BJ (cell line): ENCODE measurements at regions not wholly inside any gene's neighbourhood (a gene's known extent, or its start where the extent isn't known, plus 50 kb on each side); places are given as distances from the start of the nearest gene placed in this dataset.

Experiments
- CTCF ChIA-PET: fragments of 350-600 bp; formaldehyde crosslinking; extraction: SDS; loops from one replicate; lab custom pipeline; 2021; ENCODE audit warnings: antibody characterized with exemption, inconsistent platforms; lab: Yijun Ruan, JAX
- POLR2A ChIA-PET: fragments of 300-600 bp; sonication (Branson Sonifier 250); formaldehyde crosslinking; extraction: SDS; loops from one replicate; lab custom pipeline; 2021; ENCODE audit warnings: antibody characterized with exemption; lab: Charles Lee
- DNase-seq: peaks from one replicate; pipeline ENCODE4 v3.0.0-alpha.2; 2011; ENCODE audit warnings: low read depth
- H3K27me3 ChIP-seq: 2 replicates; pipeline ENCODE4 v1.6.0; 2011; ENCODE audit warnings: low read length; ENCODE audit not compliant: control insufficient read depth, insufficient read depth
- H3K36me3 ChIP-seq: 2 replicates; pipeline ENCODE4 v1.5.1; 2011; ENCODE audit warnings: low read length; ENCODE audit not compliant: control insufficient read depth, insufficient read depth
- H3K4me3 ChIP-seq: 2 replicates; pipeline ENCODE4 v1.5.1; 2011; ENCODE audit warnings: low read depth, mild to moderate bottlenecking, control low read depth, low read length
- CTCF ChIP-seq: IDR thresholded peaks from 2 replicates; pipeline ENCODE4 v1.5.1; 2011; ENCODE audit warnings: low read depth, mild to moderate bottlenecking, control low read depth, inconsistent platforms, low read length, moderate library complexity; ENCODE audit not compliant: insufficient read depth

DNA sequence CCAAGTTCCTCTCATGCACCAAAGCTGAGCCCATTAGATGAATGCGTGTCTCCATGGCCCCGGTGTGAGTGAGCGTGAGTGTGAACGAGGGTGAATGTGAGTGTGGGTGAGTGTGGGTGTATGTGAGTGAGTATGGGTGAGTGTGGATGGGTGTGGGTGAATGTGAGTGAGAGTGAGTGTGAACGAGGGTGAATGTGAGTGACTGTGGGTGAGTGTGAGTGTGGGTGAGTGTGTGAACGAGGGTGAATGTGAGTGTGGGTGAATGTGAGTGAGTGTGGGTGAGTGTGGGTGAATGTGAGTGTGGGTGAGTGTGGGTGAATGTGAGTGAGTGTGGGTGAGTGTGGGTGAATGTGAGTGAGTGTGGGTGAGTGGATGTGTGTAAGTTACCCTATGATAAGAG, 1521.8 kb upstream of the TENM3 start:
- POLR2A ChIA-PET, result no interaction called here
- Histone ChIP-seq H3K36me3 (no peaks in the 10 kb centered on the region), H3K27me3 (no peaks in the 10 kb centered on the region), H3K4me3 (no peak overlapping the region)
- no peak for TF ChIP-seq CTCF
- no peak for DNase-seq
- CTCF ChIA-PET, result no interaction called here

DNA sequence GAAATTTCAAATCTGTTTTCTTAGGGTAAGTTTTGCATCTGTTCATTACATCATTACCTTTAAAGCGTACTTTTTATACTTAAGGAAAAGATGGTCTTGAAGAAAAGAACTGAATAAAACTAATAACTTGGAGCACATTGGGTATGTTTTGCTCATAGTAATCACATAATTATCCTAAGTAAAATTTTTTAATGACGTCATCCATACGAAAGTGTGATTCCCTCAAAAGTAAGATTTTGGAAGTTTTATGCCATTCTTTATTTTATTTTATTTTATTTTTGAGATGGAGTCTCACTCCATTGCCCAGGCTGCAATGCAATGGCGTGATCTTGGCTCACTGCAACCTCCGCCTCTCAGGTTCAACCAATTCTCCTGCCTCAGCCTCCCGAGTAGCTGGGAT, 1516.6 kb upstream of the TENM3 start:
- Histone ChIP-seq H3K27me3 (no peaks in the 10 kb centered on the region), H3K4me3 (no peak overlapping the region), H3K36me3 (no peaks in the 10 kb centered on the region)
- CTCF ChIA-PET, result no interaction called here
- DNase-seq, result no peak
- TF ChIP-seq CTCF, result no peak
- POLR2A ChIA-PET, result no interaction called here

GRCh38 chr4:180727478-180727877, 1515.7 kb upstream of the TENM3 start:
- ChIA-PET POLR2A (no interaction called here), CTCF (no interaction called here)
- TF ChIP-seq CTCF, result no peak
- Histone ChIP-seq H3K27me3 (no peaks in the 10 kb centered on the region), H3K4me3 (no peak overlapping the region), H3K36me3 (no peaks in the 10 kb centered on the region)
- DNase-seq, result no peak

GRCh38 chr4:180734753-180735432, 1508.3 kb upstream of the TENM3 start:
- ChIA-PET CTCF (no interaction called here), POLR2A (no interaction called here)
- Histone ChIP-seq H3K36me3 (no peaks in the 10 kb centered on the region), H3K27me3 (no peaks in the 10 kb centered on the region), H3K4me3 (no peak overlapping the region)
- TF ChIP-seq CTCF, result no peak
- DNase-seq, result no peak

DNA sequence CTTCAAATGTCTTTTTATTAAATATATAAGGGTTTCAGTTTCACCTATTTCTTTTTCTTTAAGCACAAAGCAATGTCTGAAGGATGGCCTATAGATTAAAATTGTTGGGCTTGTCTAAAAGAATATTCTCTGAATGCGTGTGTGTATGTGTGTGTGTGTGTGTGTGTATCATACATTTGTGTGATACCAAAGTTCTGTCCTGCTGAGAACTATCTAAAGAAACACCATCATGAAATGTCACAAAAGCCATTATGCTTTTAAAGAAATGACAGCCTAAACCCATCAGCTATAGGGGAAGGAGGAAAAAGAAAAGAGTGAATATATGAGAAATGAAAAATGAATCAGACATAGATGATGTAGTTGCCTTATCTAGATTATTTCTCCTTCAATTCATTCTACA, 1501.5 kb upstream of the TENM3 start:
- CTCF ChIA-PET, result no interaction called here
- H3K36me3 ChIP-seq, result no peaks in the 10 kb centered on the region
- no peaks in the 10 kb centered on the region for H3K27me3 ChIP-seq
- no peak overlapping the region for H3K4me3 ChIP-seq
- TF ChIP-seq CTCF, result no peak
- POLR2A ChIA-PET, result no interaction called here
- no peak for DNase-seq
